ENCODE measurements at regions not wholly inside any gene's neighbourhood (a gene's known extent, or its start where the extent isn't known, plus 50 kb on each side); places are given as distances from the start of the nearest gene placed in this dataset.

DNA sequence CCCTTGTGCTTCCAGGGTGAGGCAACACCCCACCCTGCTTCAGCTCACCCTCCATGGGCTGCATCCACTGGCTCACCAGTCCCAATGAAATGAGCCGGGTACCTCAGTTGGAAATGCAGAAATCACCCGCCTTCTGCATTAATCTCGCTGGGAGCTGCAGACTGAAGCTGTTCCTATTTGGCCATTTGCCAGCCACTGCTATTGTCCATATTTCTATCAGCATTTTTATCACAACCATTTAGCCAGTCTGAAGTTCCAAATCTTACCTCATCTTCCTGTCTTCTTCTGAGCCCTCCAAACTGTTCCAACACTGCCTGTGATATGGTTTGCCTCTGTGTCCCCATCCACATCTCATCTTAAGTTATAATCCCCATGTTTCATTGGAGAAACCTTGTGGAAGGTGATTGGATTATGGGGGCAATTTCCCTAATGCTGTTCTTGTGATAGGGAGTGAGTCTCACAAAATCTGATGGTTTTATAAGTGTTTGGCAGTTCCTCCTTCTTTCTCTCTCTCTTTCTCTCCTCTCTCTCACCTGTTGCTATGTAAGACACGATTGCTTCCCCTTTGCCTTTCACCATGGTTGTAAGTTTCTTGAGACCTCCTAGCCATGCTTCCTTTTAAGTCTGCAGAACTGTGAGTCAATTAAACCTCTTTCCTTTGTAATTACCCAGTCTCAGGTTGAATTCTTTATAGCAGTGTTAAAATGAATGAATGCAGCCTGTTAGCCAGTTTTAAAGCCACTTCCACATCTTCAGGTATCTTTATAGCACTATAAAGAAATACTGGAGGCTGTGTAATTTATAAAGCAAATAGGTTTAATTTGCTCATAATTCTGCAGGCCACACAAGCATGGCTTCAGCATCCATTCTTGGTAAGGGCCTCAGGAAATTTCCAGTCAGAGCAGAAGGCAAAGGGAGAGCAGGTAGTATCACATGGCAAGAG is 203.5 kb downstream of the FCRL5 start:
- TF ChIP-seq, protein P1, sequence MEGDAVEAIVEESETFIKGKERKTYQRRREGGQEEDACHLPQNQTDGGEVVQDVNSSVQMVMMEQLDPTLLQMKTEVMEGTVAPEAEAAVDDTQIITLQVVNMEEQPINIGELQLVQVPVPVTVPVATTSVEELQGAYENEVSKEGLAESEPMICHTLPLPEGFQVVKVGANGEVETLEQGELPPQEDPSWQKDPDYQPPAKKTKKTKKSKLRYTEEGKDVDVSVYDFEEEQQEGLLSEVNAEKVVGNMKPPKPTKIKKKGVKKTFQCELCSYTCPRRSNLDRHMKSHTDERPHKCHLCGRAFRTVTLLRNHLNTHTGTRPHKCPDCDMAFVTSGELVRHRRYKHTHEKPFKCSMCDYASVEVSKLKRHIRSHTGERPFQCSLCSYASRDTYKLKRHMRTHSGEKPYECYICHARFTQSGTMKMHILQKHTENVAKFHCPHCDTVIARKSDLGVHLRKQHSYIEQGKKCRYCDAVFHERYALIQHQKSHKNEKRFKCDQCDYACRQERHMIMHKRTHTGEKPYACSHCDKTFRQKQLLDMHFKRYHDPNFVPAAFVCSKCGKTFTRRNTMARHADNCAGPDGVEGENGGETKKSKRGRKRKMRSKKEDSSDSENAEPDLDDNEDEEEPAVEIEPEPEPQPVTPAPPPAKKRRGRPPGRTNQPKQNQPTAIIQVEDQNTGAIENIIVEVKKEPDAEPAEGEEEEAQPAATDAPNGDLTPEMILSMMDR (IDR thresholded peaks at IDR 0.05), result no peak
- TF ChIP-seq POLR2AphosphoS5 (IDR thresholded peaks at IDR 0.05; ENCODE audit: low read depth, low read length), result no peak
- TF ChIP-seq, protein P2, sequence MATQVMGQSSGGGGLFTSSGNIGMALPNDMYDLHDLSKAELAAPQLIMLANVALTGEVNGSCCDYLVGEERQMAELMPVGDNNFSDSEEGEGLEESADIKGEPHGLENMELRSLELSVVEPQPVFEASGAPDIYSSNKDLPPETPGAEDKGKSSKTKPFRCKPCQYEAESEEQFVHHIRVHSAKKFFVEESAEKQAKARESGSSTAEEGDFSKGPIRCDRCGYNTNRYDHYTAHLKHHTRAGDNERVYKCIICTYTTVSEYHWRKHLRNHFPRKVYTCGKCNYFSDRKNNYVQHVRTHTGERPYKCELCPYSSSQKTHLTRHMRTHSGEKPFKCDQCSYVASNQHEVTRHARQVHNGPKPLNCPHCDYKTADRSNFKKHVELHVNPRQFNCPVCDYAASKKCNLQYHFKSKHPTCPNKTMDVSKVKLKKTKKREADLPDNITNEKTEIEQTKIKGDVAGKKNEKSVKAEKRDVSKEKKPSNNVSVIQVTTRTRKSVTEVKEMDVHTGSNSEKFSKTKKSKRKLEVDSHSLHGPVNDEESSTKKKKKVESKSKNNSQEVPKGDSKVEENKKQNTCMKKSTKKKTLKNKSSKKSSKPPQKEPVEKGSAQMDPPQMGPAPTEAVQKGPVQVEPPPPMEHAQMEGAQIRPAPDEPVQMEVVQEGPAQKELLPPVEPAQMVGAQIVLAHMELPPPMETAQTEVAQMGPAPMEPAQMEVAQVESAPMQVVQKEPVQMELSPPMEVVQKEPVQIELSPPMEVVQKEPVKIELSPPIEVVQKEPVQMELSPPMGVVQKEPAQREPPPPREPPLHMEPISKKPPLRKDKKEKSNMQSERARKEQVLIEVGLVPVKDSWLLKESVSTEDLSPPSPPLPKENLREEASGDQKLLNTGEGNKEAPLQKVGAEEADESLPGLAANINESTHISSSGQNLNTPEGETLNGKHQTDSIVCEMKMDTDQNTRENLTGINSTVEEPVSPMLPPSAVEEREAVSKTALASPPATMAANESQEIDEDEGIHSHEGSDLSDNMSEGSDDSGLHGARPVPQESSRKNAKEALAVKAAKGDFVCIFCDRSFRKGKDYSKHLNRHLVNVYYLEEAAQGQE (IDR thresholded peaks at IDR 0.05; ENCODE audit: insufficient read depth in 1 of 2, low read depth in 2 of 2, low read length in 1 of 2), result no peak
- no peak for TF ChIP-seq TCF7L2 (IDR thresholded peaks at IDR 0.05; ENCODE audit: low read depth, low read length)
